ENCODE measurements at regions not wholly inside any gene's neighbourhood (a gene's known extent, or its start where the extent isn't known, plus 50 kb on each side); places are given as distances from the start of the nearest gene placed in this dataset.
"Not testable (repeated sequence)": the region's sequence is repeated elsewhere in the genome, so short reads cannot be mapped to it uniquely, and the experiment has no call there.

DNA sequence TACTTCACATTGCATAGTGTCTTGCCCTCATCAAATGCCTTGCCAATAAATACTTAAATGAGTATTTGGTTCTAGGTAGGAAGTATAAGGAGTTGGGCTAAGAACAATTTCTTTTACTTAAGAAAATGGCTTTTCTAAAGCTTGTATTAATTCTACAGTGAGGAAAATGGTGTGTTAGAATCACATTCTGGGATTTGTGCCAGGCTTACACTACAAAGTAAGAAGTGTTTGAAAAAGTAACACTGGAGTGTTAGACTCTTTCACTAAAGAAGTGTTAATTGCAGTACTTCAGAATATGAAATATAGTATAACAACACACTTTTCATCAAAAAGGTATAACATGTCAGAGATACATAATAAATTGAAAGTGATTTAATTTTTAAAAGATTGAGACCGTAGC, 328.7 kb downstream of the C3orf38 start:
- Histone ChIP-seq H3K9me3 (no peaks in the 10 kb centered on the region), H3K4me1 (no peaks in the 10 kb centered on the region), H3K4me3 (no peak overlapping the region), H3K27me3 (no peaks in the 10 kb centered on the region), H3K36me3 (no peaks in the 10 kb centered on the region), H3K27ac (no peak overlapping the region)
- in situ Hi-C loops (cut with MboI; ENCODE audit: low pct_ligation_motif_present in 1 of 4, low pct_unique_long_range_greater_than_20kb in 1 of 4, low sequenced_read_pairs in 3 of 4), result no loop called here
- 36 to 80% methylated on average over 1 of the region's 1 CpG for WGBS, 2 donors (ENCODE audit: low coverage in 1 of 2)
- no peak for TF ChIP-seq POLR2A (IDR thresholded peaks at IDR 0.05)
- TF ChIP-seq EP300 (IDR thresholded peaks at IDR 0.05; ENCODE audit: low read depth), result no peak
- TF ChIP-seq, protein P1, sequence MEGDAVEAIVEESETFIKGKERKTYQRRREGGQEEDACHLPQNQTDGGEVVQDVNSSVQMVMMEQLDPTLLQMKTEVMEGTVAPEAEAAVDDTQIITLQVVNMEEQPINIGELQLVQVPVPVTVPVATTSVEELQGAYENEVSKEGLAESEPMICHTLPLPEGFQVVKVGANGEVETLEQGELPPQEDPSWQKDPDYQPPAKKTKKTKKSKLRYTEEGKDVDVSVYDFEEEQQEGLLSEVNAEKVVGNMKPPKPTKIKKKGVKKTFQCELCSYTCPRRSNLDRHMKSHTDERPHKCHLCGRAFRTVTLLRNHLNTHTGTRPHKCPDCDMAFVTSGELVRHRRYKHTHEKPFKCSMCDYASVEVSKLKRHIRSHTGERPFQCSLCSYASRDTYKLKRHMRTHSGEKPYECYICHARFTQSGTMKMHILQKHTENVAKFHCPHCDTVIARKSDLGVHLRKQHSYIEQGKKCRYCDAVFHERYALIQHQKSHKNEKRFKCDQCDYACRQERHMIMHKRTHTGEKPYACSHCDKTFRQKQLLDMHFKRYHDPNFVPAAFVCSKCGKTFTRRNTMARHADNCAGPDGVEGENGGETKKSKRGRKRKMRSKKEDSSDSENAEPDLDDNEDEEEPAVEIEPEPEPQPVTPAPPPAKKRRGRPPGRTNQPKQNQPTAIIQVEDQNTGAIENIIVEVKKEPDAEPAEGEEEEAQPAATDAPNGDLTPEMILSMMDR (IDR thresholded peaks at IDR 0.05), result no peak
- TF ChIP-seq POLR2AphosphoS5 (IDR thresholded peaks at IDR 0.05), result no peak
- intact Hi-C loops (cut with DNase I; ENCODE audit: low total_unique reads), result no loop called here
- DNase-seq, result no peak

DNA sequence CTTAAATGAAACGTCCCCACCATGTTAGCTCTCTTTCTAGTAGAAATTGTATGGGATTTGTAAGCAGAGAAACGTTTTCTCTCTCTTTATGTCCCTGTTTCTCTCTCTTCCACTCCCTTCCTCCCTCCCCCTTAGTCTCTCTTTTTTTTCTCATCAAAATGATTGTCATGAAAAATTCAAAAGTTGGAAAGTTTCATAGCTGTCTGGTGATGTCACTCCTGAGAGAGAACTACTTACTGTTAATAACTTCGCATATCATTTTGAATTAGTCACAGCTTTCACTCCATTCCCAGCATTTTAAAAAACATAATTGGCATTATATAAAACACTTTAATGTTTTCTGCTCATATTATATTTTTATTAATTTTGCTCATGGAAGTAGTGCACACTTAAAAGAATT, 331.1 kb downstream of the C3orf38 start:
- Histone ChIP-seq H3K36me3 (no peaks in the 10 kb centered on the region), H3K9me3 (no peaks in the 10 kb centered on the region), H3K4me3 (no peak overlapping the region), H3K4me1 (no peaks in the 10 kb centered on the region), H3K27me3 (no peaks in the 10 kb centered on the region), H3K27ac (no peak overlapping the region)
- intact Hi-C loops (cut with DNase I; ENCODE audit: low total_unique reads) (no loop called here), in situ Hi-C loops (cut with MboI; ENCODE audit: low pct_ligation_motif_present in 1 of 4, low pct_unique_long_range_greater_than_20kb in 1 of 4, low sequenced_read_pairs in 3 of 4) (no loop called here)
- TF ChIP-seq POLR2A (IDR thresholded peaks at IDR 0.05), result no peak
- TF ChIP-seq, protein P1 (IDR thresholded peaks at IDR 0.05), result no peak
- TF ChIP-seq EP300 (IDR thresholded peaks at IDR 0.05; ENCODE audit: low read depth), result no peak
- TF ChIP-seq POLR2AphosphoS5 (IDR thresholded peaks at IDR 0.05), result no peak
- 63 to 79% methylated on average over 3 of the region's 3 CpGs for WGBS, 2 donors (ENCODE audit: low coverage in 1 of 2)
- no peak for DNase-seq

DNA sequence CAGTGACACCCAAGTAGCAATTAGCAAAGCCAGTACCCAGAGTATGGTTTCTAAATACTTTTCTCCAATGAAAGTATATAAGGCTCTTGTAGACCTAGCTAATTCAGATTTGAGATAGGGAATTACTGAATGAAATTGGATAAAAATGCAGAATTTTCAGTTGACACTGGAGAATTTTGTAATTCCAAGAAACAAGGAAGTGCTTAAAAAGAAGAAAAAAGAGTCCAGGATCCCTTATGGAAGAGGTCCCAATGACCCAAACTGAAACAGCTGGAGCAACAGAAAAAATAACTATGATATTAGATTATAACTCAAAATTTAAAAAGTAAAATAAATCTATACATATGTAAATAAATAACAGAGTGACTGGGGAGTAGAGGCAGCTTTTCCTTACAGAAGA, 335.2 kb downstream of the C3orf38 start:
- Histone ChIP-seq H3K36me3 (no peaks in the 10 kb centered on the region), H3K4me3 (no peak overlapping the region), H3K9me3 (no peaks in the 10 kb centered on the region), H3K27me3 (no peaks in the 10 kb centered on the region), H3K4me1 (no peaks in the 10 kb centered on the region), H3K27ac (no peak overlapping the region)
- in situ Hi-C loops (cut with MboI; ENCODE audit: low pct_ligation_motif_present in 1 of 4, low pct_unique_long_range_greater_than_20kb in 1 of 4, low sequenced_read_pairs in 3 of 4) (no loop called here), intact Hi-C loops (cut with DNase I; ENCODE audit: low total_unique reads) (no loop called here)
- DNase-seq, result no peak
- TF ChIP-seq POLR2AphosphoS5 (IDR thresholded peaks at IDR 0.05), result no peak
- TF ChIP-seq POLR2A (IDR thresholded peaks at IDR 0.05), result no peak
- TF ChIP-seq, protein P1 (IDR thresholded peaks at IDR 0.05), result no peak
- no peak for TF ChIP-seq EP300 (IDR thresholded peaks at IDR 0.05; ENCODE audit: low read depth)

DNA sequence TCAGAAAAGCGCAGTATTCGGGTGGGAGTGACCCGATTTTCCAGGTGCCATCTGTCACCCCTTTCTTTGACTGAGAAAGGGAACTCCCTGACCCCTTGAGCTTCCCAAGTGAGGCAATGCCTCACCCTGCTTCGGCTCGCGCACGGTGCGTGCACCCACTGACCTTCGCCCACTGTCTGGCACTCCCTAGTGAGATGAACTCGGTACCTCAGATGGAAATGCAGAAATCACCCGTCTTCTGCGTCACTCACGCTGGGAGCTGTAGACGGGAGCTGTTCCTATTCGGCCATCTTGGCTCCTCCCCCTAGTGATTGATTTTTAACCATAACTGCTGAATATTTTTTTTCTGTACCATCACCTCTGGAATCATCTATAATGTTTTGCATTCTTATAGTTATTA, 359.1 kb downstream of the C3orf38 start:
- H3K9me3 ChIP-seq; H3K27me3 ChIP-seq; intact Hi-C loops (cut with DNase I; ENCODE audit: low total_unique reads); in situ Hi-C loops (cut with MboI; ENCODE audit: low pct_ligation_motif_present in 1 of 4, low pct_unique_long_range_greater_than_20kb in 1 of 4, low sequenced_read_pairs in 3 of 4); H3K4me3 ChIP-seq; H3K4me1 ChIP-seq; H3K36me3 ChIP-seq: not testable (repeated sequence)
- H3K27ac ChIP-seq, result peak overlapping the region in 1 of 4 donors; percentile 25
- WGBS, 2 donors (ENCODE audit: low coverage in 1 of 2), result 51 to 63% methylated on average over 6 to 15 of the region's 15 CpGs
- DNase-seq, result peak; percentile 32

DNA sequence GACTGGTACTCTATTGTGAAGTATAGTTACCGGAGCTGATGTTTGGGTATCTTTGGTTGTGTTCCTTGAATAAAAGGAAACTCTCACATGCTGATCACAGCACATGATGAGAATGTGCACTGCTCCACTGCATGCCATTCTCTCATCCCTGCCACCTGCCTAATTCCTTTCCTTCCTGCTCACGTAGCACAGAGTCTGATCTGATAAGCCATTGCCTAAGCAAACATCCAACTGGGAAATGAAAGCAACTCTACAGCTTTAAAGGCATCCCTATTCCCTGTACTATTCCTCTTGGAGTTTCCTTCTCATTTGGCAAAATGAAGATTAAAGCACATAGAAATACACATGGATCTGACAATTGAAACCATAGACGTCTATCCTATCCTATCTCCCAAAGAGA, 359.8 kb downstream of the C3orf38 start:
- TF ChIP-seq POLR2AphosphoS5 (IDR thresholded peaks at IDR 0.05) (no peak), EP300 (IDR thresholded peaks at IDR 0.05; ENCODE audit: low read depth) (no peak), POLR2A (IDR thresholded peaks at IDR 0.05) (no peak)
- TF ChIP-seq, protein P1 (IDR thresholded peaks at IDR 0.05), result no peak
- H3K27ac ChIP-seq, result peak overlapping the region in 1 of 4 donors; percentile 25
- H3K4me1 ChIP-seq, result no peaks in the 10 kb centered on the region
- H3K4me3 ChIP-seq, result no peak overlapping the region
- WGBS, 2 donors (ENCODE audit: low coverage in 1 of 2), result 56 to 64% methylated on average over 3 of the region's 3 CpGs
- in situ Hi-C loops (cut with MboI; ENCODE audit: low pct_ligation_motif_present in 1 of 4, low pct_unique_long_range_greater_than_20kb in 1 of 4, low sequenced_read_pairs in 3 of 4), result no loop called here
- H3K36me3 ChIP-seq, result no peaks in the 10 kb centered on the region
- no peak for DNase-seq
- H3K9me3 ChIP-seq, result peaks cover 0 to 4% of the 10 kb centered on the region in 2 donors
- intact Hi-C loops (cut with DNase I; ENCODE audit: low total_unique reads), result no loop called here
- H3K27me3 ChIP-seq, result no peaks in the 10 kb centered on the region

Measured in transverse colon (tissue), 4 donors.